ENCODE measurements at regions not wholly inside any gene's neighbourhood (a gene's known extent, or its start where the extent isn't known, plus 50 kb on each side); places are given as distances from the start of the nearest gene placed in this dataset.

- TF ChIP-seq CTCF (IDR thresholded peaks at IDR 0.05) (no peak), POLR2AphosphoS5 (IDR thresholded peaks at IDR 0.05; ENCODE audit: low read depth, low read length) (no peak), REST (IDR thresholded peaks at IDR 0.05; ENCODE audit: insufficient read depth in 1 of 2, low read depth in 2 of 2, low read length in 1 of 2) (no peak), SIN3A (IDR thresholded peaks at IDR 0.05; ENCODE audit: borderline replicate concordance, insufficient read depth, low read depth, low read length) (no peak), TCF7L2 (IDR thresholded peaks at IDR 0.05; ENCODE audit: low read depth, low read length) (no peak)
Observed at GRCh38 chr5:86175224-86175623, 442.5 kb upstream of the COX7C start.

Data from Panc1 (cell line).